ENCODE measurements at regions not wholly inside any gene's neighbourhood (a gene's known extent, or its start where the extent isn't known, plus 50 kb on each side); places are given as distances from the start of the nearest gene placed in this dataset.

- no peak for DNase-seq (ENCODE audit: low spot score)
- no peak for TF ChIP-seq CTCF (IDR thresholded peaks at IDR 0.05)
- H3K4me3 ChIP-seq = no peak overlapping the region
- no peak overlapping the region for H3K27ac ChIP-seq
Observed at GRCh38 chr6:80480421-80481157, 374.1 kb downstream of the BCKDHB start.

- DNase-seq (ENCODE audit: low spot score) = no peak
- no peak overlapping the region for H3K27ac ChIP-seq
- no peak overlapping the region for H3K4me3 ChIP-seq
- no peak for TF ChIP-seq CTCF (IDR thresholded peaks at IDR 0.05)
Observed at GRCh38 chr6:80478030-80478429, 371.6 kb downstream of the BCKDHB start.

- no peak for DNase-seq (ENCODE audit: low spot score)
- no peak overlapping the region for H3K27ac ChIP-seq
- TF ChIP-seq CTCF (IDR thresholded peaks at IDR 0.05) = no peak
- no peak overlapping the region for H3K4me3 ChIP-seq
Observed at GRCh38 chr6:80477591-80477990, 371.1 kb downstream of the BCKDHB start.

GRCh38 chr6:80472271-80472670, 365.8 kb downstream of the BCKDHB start:
- no peak for DNase-seq (ENCODE audit: low spot score)
- Histone ChIP-seq H3K4me3 (no peak overlapping the region), H3K27ac (no peak overlapping the region)
- TF ChIP-seq CTCF (IDR thresholded peaks at IDR 0.05) = no peak

- DNase-seq (ENCODE audit: low spot score) = no peak
- H3K27ac ChIP-seq = no peak overlapping the region
- no peak for TF ChIP-seq CTCF (IDR thresholded peaks at IDR 0.05)
- no peak overlapping the region for H3K4me3 ChIP-seq
Observed at GRCh38 chr6:80469977-80470376, 363.5 kb downstream of the BCKDHB start.

- TF ChIP-seq CTCF (IDR thresholded peaks at IDR 0.05) = no peak
- DNase-seq (ENCODE audit: low spot score) = no peak
- Histone ChIP-seq H3K4me3 (no peak overlapping the region), H3K27ac (no peak overlapping the region)
Observed at GRCh38 chr6:80468398-80468797, 361.9 kb downstream of the BCKDHB start.

- no peak for TF ChIP-seq CTCF (IDR thresholded peaks at IDR 0.05)
- Histone ChIP-seq H3K4me3 (no peak overlapping the region), H3K27ac (no peak overlapping the region)
- DNase-seq (ENCODE audit: low spot score) = no peak
Observed at GRCh38 chr6:80467408-80467807, 360.9 kb downstream of the BCKDHB start.
